ENCODE measurements at regions not wholly inside any gene's neighbourhood (a gene's known extent, or its start where the extent isn't known, plus 50 kb on each side); places are given as distances from the start of the nearest gene placed in this dataset.

- Histone ChIP-seq H3K36me3 (ENCODE audit: control insufficient read depth in 2 of 2, insufficient read depth in 1 of 2, low read length in 2 of 2) (no peaks in the 10 kb centered on the region), H3K4me1 (ENCODE audit: control insufficient read depth, insufficient read depth, low read length) (no peaks in the 10 kb centered on the region), H3K27ac (ENCODE audit: extremely low read depth, low read depth, low read length) (no peak overlapping the region), H3K4me3 (ENCODE audit: low read depth, low read length) (no peak overlapping the region; the same call in 1 of the 2 replicates), H3K9me3 (ENCODE audit: control insufficient read depth, insufficient read depth, low read depth, low read length) (no peaks in the 10 kb centered on the region)
- ChIA-PET CTCF (interaction anchor here (0.7 kb wide), 1 partner anchor 1773 kb away, joined by 3 read pairs; no protein-coding TSS in a partner anchor), POLR2A (no interaction called here)
- TF ChIP-seq PRDM6 (tag by site-specific recombination; IDR thresholded peaks at IDR 0.05) (no peak), ZNF404 (tag by site-specific recombination; IDR thresholded peaks at IDR 0.05) (no peak), ZNF639 (tag by site-specific recombination; IDR thresholded peaks at IDR 0.05) (no peak), OSR2 (tag by site-specific recombination; IDR thresholded peaks at IDR 0.05) (no peak), ZNF510 (tag by site-specific recombination; IDR thresholded peaks at IDR 0.05; ENCODE audit: insufficient replicate concordance) (no peak), SCRT2 (tag by site-specific recombination; IDR thresholded peaks at IDR 0.05) (no peak), YY2 (tag by site-specific recombination; IDR thresholded peaks at IDR 0.05) (no peak), ZNF548 (tag by site-specific recombination; IDR thresholded peaks at IDR 0.05) (no peak), ZBTB6 (tag by site-specific recombination; IDR thresholded peaks at IDR 0.05) (no peak), ZFHX2 (tag by site-specific recombination; conservative IDR thresholded peaks at IDR 0.05) (no peak), REPIN1 (tag by site-specific recombination; IDR thresholded peaks at IDR 0.05; ENCODE audit: low read depth) (no peak), SETDB1 (IDR thresholded peaks at IDR 0.05; ENCODE audit: insufficient read length, low read length) (no peak), ZNF670 (tag by site-specific recombination; IDR thresholded peaks at IDR 0.05; ENCODE audit: low read depth) (no peak), ZNF664 (tag by site-specific recombination; IDR thresholded peaks at IDR 0.05) (no peak), ZNF202 (tag by site-specific recombination; IDR thresholded peaks at IDR 0.05; ENCODE audit: borderline replicate concordance) (no peak), ZNF521 (tag by site-specific recombination; IDR thresholded peaks at IDR 0.05) (no peak)
Measured at GRCh38 chr14:26775765-26776563, 178.1 kb upstream of the NOVA1 start.

- H3K36me3 ChIP-seq (ENCODE audit: control insufficient read depth in 2 of 2, insufficient read depth in 1 of 2, low read length in 2 of 2): no peaks in the 10 kb centered on the region
- ChIA-PET CTCF (interaction anchor here (0.6 kb wide), 1 partner anchor 272 kb away, joined by 5 read pairs; no protein-coding TSS in a partner anchor), POLR2A (no interaction called here)
- no peaks in the 10 kb centered on the region for H3K4me1 ChIP-seq (ENCODE audit: control insufficient read depth, insufficient read depth, low read length)
- H3K4me3 ChIP-seq (ENCODE audit: low read depth, low read length): no peak overlapping the region
- H3K27ac ChIP-seq (ENCODE audit: extremely low read depth, low read depth, low read length): no peak overlapping the region
- no peaks in the 10 kb centered on the region for H3K9me3 ChIP-seq (ENCODE audit: control insufficient read depth, insufficient read depth, low read depth, low read length)
- no peak for TF ChIP-seq KLF8 (tag by site-specific recombination; IDR thresholded peaks at IDR 0.05)
- TF ChIP-seq GLIS2 (tag by site-specific recombination; IDR thresholded peaks at IDR 0.05): no peak
- TF ChIP-seq ZEB2 (tag by site-specific recombination; IDR thresholded peaks at IDR 0.05): no peak
- no peak for TF ChIP-seq HOXD13 (CRISPR knock-in tag; IDR thresholded peaks at IDR 0.05; ENCODE audit: borderline replicate concordance)
- no peak for TF ChIP-seq ZFHX2 (tag by site-specific recombination; conservative IDR thresholded peaks at IDR 0.05)
- TF ChIP-seq HOXA7 (CRISPR knock-in tag; IDR thresholded peaks at IDR 0.05; ENCODE audit: borderline replicate concordance): no peak
- no peak for TF ChIP-seq PRDM10 (tag by site-specific recombination; IDR thresholded peaks at IDR 0.05)
- no peak for TF ChIP-seq ZNF670 (tag by site-specific recombination; IDR thresholded peaks at IDR 0.05; ENCODE audit: low read depth)
- TF ChIP-seq ZNF18 (tag by site-specific recombination; IDR thresholded peaks at IDR 0.05): no peak
Measured at GRCh38 chr14:26791117-26791806, 193.4 kb upstream of the NOVA1 start.

Data from HEK293 (cell line).